ENCODE measurements at regions not wholly inside any gene's neighbourhood (a gene's known extent, or its start where the extent isn't known, plus 50 kb on each side); places are given as distances from the start of the nearest gene placed in this dataset.
"Not testable (repeated sequence)": the region's sequence is repeated elsewhere in the genome, so short reads cannot be mapped to it uniquely, and the experiment has no call there.

DNA sequence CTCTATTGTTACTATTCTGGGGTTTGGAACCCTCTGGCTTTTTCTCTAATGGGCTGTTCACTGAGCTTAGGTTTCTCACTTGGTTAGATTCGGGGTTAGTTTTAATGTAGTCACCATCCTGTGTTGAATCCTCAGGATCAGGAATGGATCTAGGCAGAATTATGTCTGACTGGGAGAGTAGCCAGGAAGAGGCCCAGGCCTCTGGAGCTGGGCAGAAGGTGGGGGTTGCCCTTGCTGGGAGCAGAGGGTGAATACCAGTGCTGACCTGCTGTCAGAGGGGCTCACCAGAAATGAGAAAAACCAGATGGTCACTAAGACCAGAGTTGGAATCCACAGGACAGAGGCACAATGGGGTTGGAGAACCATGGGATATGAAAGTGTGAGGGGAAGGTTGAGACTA, 126.6 kb upstream of the SLC4A4 start:
- DNase-seq: no peak

DNA sequence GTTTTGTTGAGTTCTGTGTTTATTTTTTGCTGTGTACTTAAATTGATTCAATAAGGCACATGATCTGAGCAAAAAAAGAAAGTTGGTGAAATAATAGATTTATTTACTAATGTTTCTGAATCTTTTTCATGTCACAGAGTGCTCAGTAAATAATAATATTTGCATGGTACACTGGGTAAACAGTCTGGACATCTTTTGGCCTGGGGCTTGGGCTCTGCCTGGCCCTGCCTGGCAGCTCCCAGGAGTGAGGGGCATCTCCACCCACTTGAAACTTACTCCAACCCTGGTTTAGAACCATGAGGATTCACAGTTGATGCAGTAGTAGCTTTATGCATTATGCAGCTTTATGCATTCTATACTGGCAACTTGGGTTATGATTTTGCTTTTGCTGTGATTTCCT, 124.2 kb upstream of the SLC4A4 start:
- no peak for DNase-seq

DNA sequence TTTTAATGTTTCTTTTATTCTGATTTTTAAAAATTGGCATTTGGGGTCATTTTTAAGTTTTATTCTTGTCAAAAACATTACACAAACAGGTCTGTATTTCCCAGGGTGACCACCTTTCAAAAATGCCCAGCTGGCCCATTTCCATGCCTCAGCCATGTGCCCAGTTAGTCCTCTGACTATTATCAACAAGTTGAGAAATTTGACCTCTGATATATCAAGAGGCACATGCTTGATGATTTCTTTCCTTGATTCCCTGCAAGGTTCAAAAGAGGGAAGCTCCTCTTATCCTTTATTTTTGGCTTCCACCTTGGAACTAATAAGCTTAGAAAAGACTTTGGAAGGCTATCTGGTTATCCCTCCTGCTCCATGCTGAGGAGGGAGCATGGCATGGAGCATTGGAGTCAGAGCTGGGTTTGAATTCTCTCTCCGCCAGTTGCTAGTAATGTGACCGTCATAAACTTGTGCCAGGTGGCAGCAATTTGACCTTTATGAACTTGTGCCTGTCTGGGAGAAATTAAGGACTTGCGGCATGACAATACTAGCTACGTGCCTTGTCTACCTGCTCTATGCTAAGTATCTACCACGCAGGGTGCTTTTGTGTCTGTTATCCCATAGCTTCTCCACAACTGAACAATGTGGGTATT, 122.4 kb upstream of the SLC4A4 start:
- no peak for DNase-seq

DNA sequence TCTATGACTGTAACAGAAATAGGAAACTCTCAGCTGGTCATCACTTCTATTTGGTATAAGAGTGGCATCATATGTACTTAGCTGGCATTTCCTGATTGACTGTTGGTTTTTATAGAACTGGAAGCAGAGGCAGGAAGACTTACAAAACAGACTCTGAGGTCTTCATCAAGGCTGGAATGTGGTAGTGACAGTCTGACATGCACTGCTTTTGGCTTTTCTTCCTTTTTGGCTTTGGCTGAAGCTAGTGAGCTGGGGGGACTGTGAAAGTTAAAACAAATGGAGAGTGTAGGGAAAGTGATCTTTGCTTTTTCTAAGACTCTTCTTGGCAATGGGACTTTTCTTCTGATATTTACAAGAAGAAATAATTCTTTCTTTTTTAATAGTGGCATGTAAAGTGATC, 121.1 kb upstream of the SLC4A4 start:
- DNase-seq: no peak

DNA sequence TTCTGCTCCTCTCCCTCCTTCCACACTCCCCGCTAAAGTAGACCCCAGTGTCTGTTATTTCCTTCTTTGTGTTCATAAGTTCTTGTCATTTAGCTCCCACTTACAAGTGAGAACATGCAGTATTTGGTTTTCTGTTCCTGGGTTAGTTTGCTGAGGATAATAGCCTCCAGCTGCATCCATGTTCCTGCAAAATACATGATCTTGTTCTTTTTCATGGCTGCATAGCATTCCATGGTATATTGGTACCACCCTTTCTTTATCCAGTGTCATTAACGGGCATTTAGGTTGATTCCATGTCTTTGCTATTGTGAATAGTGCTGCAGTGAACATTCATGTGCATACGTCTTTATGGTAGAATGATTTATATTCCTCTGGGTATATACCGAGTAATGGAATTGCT, 118.0 kb upstream of the SLC4A4 start:
- DNase-seq: not testable (repeated sequence)

DNA sequence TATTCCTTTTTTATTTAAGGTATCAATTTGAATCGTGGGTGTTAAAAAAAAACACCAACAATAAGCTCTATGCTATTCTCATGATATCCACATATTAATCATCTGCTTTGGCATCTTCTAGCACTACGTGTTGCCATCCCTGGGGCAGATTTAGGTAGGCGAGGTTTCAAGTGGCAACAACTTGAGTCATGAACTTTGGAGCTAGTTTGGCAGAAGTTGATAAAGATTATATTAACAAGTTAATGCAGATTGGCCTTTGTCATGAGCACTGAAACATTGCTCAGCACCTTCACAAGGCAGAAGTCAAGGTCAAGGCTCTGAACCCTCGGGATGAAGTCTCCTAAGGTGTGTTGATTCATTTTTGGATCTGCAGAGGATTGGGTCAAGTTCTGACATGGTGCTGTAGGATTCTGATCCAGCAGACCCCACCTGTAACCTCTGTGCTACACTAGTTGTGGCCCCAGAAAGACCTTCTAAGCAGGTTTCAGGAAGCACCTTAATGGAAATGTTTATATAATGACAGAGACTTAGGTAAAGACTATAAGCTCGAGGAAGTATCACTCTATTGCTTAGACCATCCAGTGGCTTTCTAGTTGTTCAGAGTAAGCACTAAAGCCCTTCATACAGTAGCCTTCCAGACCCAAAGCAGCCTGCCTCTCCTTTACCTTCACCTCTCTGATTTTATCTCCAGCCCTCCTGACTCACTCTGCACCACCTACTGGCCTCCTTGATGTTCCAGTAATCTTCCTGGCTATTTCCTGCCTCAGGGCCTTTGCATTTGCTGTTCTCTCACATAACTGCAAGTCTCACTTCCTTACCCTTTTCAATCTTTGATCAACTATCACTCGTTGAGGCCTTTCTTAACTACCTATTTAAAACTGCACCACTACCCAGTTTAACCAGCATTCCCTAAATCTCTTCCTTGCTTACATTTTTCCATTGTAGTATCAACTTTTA, 117.0 kb upstream of the SLC4A4 start:
- no peak for DNase-seq

DNA sequence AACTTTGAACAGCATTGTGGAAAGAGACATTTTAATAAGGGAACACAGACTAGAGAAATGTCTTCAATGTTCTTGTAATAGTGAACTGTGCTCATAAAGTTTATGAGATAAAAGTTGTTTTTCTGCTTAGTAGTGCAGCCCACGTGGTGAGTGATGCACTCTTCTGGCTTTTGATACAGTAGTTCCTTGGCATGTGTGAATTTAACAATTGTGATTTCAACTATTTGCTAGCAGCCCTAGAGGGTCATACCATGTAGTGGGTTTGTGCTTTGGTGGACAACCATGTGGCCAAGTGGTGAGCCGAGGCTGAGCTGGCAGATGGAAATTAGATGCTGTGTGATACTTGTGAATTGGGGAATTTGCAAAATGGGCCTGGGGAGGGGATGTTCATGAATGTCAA, 116.2 kb upstream of the SLC4A4 start:
- DNase-seq: no peak

DNA sequence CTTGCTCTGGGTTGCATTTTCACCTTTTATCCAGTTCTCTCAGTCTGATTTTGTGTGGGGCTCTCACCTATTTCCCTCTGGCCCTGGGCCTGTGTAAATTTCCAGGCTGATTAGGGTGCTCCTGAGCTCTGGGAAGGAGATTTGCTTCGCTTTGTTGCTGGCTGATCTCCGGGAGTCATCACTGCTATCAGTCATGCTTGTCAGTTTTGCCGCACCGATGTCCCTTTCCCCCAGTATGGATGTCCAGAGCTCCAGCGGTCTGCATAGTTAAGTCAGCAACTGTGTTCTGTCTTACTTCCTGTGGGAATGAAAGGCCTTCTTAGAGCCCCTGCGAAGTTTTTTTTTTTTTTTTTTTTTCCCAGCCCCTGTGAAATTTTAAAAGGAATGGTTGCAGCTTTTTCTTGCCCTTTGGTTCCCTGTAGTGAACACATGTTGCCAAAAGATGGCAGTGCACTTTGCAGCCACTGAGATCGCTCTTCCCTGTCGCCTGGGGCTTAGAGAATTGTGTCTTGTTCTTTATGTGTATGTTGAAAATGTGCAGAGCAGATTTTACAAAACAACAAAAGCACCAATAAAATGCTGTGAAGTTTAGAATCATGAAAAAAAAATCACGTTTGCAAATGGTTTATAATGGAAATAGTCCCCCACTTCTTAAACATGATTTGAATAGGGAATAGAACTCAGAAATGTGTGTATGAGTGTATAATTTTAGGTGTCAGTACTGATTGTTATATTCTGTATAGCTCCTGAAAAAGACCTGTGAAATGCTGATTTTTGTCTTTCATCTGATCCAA, 109.1 kb upstream of the SLC4A4 start:
- DNase-seq: no peak

DNA sequence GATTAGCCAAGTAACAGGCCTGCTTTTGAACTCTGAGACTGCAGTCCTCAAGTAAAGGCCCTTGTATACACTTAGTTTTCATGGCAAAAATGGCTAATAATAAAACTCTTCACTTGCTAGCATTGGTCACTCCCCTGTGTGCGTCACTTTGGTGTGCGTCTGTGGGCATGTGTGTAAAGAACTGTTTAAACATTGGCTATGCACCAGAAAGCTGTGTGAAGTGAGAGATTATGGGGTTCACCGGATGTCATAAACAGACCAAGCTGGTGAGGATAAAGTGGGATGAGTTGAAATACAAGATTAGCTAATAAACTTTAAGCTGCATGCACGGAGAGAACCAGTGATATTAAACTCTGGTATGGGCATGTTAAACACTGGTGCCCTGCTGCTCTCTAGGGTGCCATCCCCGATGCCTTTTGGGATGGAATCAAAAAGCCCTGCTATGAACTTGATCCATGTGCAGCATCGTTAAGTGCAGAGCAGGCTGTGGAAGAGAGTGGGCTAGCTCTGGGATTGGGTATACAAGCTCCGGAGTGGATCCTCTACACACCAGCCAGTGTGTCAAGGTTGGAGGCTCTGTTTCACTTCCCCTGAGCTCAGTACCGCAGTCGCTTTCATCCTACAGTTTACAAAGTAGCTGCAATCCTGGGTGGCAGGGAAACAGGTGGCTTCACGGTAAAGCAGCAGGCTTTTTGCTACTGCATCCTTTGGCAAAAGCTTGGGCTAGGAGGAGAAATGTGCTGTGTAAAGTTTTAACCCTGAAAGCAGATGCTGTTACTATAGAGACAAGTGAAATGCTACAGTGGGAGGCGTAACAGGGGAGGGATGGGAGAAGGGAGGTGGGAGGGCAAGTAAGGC, 108.3 kb upstream of the SLC4A4 start:
- no peak for DNase-seq

DNA sequence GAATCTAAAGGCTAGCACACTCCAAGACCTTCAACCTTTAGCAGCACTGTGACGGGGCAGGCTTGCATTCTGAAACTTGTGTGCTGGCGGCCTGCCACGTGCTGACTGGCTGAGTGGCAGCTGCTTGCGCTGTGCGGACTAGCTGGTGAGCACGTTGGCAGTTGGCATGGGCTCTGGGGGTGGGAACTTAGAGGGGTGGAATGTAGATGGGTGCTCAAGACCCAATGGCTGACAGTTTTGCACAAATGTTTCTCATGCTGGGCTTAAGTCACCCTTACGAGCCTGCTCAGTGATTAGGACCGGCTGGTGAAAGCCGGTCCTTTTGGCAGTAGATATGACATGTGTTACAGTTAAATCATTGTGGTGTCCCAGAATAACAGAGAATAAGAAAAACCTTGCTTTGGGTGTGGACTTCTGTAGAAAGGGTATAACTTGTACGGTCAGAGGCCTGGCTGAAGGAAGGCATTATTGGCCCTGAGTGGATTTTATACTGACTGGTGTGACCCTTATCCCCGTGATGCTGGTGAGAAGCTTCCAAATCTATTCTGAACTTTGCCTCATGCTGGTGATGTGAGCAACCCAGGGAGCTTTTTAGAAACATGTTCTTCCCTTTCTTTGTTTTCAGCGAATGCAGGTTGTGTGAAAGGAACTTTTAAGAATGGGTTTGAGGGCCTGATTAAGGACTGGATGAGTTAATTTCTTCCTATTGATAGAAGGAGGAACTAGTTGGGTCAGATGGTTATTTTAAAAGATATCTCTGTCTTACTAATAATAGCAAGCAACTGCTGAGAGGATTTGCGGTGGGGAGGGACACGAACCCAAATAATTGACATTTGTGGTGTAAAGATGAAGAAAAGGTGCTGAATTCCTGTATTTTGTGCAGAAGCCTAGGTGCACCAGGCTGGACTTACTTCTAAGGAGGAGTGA, 107.4 kb upstream of the SLC4A4 start:
- no peak for DNase-seq

DNA sequence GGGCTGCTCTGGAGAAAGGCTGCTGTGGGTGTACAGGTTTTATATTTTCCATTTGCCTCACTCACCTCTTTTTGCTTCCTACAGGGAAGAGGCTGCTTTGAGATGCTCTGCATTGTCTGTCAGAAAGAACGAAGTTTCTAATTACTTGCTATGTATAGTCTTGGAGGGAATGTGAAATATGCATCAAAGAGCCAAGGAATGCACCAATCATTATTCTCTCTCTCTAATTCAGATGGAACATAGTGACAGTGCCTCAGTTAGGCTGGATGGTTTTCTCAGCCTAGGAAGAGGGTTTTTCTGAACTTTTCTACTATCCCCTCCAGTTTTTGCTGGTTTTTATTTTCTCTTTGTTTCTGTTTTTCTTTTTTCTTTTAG, 106.8 kb upstream of the SLC4A4 start:
- DNase-seq: no peak

DNA sequence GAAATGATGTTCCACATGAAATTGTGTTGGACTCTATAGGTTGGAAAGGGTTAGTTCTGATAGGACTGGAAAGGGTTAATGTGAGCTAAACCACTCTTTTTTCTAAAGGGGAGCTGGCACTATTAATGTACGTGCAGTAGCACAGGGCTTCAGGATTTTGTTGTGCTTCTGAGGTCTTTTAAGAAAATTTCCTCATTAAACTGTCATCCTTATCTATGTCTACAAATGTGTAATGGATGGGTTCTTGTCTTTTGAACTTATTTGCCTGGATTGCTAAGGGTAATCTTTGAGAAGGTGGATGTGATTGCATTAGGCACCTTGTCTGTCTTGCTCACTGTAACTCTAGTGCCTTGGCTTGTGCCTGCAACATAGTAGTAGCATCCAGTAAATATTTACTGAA, 106.0 kb upstream of the SLC4A4 start:
- no peak for DNase-seq

DNA sequence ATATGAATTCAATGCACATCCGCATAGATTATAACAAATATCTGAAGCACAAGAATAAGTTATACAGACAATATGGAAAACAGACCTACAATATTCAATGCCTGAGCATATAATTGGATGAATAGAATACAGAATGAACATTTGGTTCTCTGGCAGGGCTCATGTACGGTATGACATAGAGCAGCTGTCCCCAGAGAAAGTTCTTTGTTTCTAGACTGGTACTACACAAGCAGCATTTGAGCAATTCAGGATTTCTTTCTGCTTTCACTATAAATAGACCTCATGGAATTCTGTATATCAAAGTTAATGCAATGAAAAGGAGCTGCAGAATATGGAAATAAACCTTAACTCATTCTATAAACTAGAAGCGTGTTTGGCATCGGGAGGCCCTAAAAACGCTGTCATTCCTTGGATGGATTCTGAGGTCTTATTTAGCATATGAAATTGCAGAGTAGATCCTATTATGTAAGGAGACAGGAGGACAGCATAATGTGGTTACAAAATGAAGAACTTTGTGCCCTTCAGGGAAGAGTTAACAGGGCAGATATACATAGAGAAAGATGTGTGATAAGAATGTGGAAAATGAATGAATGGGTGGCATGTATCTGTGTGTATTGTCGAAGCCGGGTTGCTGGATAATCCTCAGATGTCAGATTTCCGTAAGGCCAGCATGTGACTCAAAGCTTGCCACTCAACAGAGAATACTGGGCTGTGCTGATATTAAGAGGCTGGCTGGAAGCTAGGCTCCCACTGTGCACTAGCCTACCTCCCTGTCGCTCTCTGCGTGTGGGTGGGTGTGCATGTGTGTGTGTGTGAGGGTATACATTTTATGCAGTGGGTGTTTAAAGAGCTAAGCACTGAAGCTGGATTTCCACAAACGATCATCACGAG, 103.3 kb upstream of the SLC4A4 start:
- no peak for DNase-seq

DNA sequence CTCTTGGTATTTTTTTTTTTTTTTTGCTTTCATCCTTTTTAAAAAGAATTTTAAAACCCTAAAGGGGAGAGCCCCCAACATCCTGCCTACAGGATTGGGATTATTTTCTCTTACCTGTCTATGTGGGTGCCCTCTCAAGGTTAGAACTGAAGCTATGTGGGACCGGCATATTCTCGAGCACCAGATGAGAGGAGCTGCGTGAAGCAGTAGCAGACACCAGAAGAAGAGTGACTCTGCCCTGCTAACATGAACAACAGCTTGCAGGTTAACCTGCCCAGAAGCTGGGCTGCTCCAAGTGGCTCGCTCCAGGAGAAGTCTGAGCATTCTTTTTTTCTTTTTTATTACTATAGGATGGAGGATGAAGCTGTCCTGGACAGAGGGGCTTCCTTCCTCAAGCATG, 102.6 kb upstream of the SLC4A4 start:
- no peak for DNase-seq

DNA sequence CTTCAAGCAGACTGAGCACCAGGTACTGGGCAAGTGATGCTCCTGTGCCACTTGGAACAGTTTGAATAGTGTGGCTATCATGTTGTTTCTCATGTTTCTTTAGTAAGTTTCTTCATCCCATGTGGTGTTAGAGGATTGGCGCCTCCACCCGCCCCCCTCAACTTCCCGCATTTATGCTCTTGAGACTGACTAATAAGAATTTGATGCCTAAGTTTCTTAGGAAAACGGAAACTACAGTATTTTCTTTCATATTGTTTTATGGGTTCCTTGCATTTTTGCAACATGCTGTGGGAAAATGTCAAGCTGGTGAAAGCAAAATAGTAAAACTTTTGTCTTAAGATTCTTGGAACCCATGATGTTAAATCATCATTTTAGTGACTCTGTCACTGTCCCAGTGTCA, 101.2 kb upstream of the SLC4A4 start:
- DNase-seq: no peak

DNA sequence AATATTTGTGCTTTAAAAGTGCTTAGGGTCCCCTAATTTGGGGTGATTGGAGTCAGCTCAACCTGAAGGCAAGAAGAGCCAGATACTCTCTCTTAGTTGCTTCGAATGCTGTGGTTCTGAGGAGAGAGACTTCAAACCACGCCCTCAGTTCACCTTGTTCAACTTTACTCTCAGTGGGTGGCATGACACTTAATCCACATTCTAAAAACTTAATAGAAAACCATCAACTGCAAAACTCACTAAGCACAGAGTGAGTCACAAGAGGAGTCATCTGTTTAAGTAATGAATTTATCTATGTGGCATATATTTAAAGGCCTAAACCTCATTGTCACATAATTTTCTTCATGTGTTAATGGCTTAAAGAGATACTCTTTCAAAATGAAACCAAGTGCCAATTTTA, 99.5 kb upstream of the SLC4A4 start:
- DNase-seq: no peak

DNA sequence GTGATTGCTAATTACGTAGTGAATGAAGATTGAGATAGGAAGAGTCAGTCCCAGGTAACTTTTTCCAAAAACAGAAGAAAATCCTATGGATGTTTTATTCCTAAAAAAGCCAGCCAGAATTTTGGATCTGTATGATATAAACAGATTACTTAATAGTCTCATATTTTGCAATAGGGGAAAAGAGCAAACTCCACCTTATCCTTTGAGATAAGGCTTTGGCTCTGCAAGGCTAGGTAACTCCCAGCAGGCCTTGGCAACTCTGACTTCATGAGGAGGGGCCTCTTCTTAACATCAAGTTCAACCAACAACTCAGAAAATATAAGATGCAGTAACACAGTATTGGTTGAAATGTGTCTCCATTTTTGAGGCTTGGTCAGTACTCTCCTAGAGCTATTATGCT, 98.7 kb upstream of the SLC4A4 start:
- no peak for DNase-seq

DNA sequence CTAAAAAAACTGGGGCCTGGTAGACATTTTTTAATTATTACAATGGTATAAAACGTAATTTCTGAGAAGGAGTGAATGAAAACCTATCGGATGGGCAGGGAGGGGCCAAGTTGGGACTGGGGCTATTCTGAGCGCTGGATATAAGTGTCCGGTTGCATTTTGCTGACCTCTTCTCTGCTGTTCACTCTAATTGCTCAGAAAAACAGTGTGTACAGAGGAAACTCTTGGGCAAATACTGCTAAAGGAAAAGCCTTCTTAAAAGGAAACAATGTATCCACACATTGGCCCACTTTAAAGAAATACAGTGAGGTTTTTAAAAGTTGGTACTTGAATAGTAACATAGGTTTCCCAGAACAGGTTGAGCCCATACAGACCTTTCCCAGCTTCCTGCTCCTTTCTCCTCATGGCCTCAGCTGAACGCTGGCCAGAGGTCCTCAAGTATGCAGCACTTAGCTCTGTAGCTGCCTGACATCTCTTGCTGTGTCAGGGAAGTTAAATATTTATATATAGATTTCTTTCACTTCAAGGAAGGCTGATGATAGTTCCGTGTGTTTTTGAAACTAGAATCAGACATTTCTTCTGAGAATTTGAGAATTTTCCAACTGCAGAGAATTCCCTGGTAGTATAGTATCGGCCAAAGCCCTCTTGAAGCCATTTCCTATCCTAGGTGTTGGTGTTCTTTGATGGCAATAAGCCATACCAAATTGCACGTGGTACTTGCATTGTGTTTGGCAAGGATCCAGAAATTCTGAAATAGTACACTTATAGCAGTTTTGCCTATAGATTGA, 97.1 kb upstream of the SLC4A4 start:
- DNase-seq: no peak

DNA sequence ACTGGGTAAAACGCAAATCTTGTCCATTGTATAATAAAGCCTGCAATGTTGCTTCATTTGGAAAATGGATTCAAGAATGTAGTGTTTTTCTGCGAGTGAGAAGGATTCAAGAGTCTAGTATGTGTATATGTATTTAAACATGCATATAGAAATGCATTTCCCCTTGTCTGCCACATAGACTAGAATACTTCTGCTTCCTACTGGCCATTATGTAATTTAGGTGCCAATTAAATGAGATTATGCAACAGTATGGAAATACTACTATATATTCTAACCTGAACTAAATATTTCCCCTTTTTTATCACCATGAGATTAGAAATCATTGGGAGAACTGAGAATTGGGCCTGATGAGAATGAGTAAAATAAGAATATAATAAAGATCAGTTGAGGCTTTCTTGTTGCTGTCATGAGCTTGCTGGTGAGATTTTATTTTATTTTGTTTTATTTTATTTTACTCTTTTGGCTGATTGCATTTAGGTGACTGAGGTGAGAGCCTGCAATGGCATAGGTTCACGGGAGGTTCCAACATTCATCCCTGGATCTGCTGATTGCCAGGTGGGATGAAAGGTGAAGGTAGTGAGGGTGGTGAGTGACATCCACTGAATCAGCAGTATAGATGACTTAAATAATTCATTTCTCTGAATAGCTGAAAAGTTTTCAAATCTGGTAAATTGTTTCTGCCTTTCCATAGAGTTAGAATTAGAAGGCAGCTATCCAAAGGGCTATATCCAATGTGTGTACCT, 95.6 kb upstream of the SLC4A4 start:
- no peak for DNase-seq

Data from stimulated activated CD4-positive, alpha-beta T cell treated with anti-CD3 and anti-CD28 coated beads, Interleukin-2, amount 100 ng/mL, for 24 hours (primary cell).